PC-9 (cell line): ENCODE measurements at regions not wholly inside any gene's neighbourhood (a gene's known extent, or its start where the extent isn't known, plus 50 kb on each side); places are given as distances from the start of the nearest gene placed in this dataset.

Experiments used
- BruUV-seq: library from RNA; stranded (reverse); fragments of 400-500 nt; replicated peaks from 2 replicates; lab custom pipeline; 2021; lab: Mats Ljungman, UMichigan
- CTCF ChIA-PET: fragments of 300-600 bp; sonication (Branson Sonifier 250); formaldehyde crosslinking; loops from one replicate; lab custom pipeline; 2022; ENCODE audit warnings: antibody characterized with exemption; lab: Charles Lee
- POLR2A ChIA-PET: fragments of 300-600 bp; sonication (Branson Sonifier 250); formaldehyde crosslinking; loops from one replicate; lab custom pipeline; 2022; ENCODE audit warnings: antibody characterized with exemption; ENCODE audit not compliant: unreplicated experiment; lab: Charles Lee
- DNase-seq, 2 experiments: peaks; one replicate each; pipeline versions ENCODE4 v3.0.0 to v3.0.0-alpha.2; 2015 to 2022; ENCODE audit warnings: mixed read lengths in 1 of 2
- H2AFZ ChIP-seq: fragments of 200-600 bp; sonication (generic); 2 replicates; pipeline ENCODE4 v1.8.1; 2017; ENCODE audit warnings: antibody characterized with exemption
- H3F3A ChIP-seq: fragments of 200-600 bp; sonication (generic); 2 replicates; pipeline ENCODE4 v1.8.1; 2017; ENCODE audit warnings: antibody characterized with exemption, mild to moderate bottlenecking, low read depth; ENCODE audit not compliant: insufficient read depth
- H3K27ac ChIP-seq: fragments of 200-600 bp; sonication (generic); 2 replicates; pipeline ENCODE4 v1.6.1; 2016; ENCODE audit warnings: mixed run types
- H3K27me3 ChIP-seq: fragments of 200-600 bp; sonication (generic); 2 replicates; pipeline ENCODE4 v1.6.1; 2016; ENCODE audit warnings: low read depth, mixed run types; ENCODE audit not compliant: insufficient read depth
- H3K36me3 ChIP-seq: fragments of 200-600 bp; sonication (generic); 2 replicates; pipeline ENCODE4 v1.6.1; 2016; ENCODE audit warnings: low read depth, mixed run types
- H3K4me1 ChIP-seq: fragments of 200-600 bp; sonication (generic); replicated peaks from 2 replicates; pipeline ENCODE4 v1.6.1; 2016; ENCODE audit warnings: mixed run types; ENCODE audit not compliant: insufficient read depth
- H3K4me2 ChIP-seq: fragments of 200-600 bp; sonication (generic); 2 replicates; pipeline ENCODE4 v1.6.1; 2017; ENCODE audit warnings: mixed run types
- H3K4me3 ChIP-seq: fragments of 200-600 bp; sonication (generic); 2 replicates; pipeline ENCODE4 v1.6.1; 2016; ENCODE audit warnings: mixed run types
- H3K79me2 ChIP-seq: fragments of 200-600 bp; sonication (generic); 2 replicates; pipeline ENCODE4 v1.6.1; 2017; ENCODE audit warnings: low read depth, mixed run types
- H3K9me2 ChIP-seq: fragments of 200-600 bp; sonication (generic); 2 replicates; pipeline ENCODE4 v1.8.1; 2017; ENCODE audit warnings: mild to moderate bottlenecking; ENCODE audit not compliant: insufficient read depth
- H3K9me3 ChIP-seq: fragments of 200-600 bp; sonication (generic); 2 replicates; pipeline ENCODE4 v1.8.1; 2016; ENCODE audit warnings: low read depth; ENCODE audit not compliant: insufficient read depth
- H4K20me1 ChIP-seq: fragments of 200-600 bp; sonication (generic); 2 replicates; pipeline ENCODE4 v1.8.1; 2017; ENCODE audit not compliant: insufficient read depth
- CTCF ChIP-seq: fragments of 200-600 bp; sonication (generic); conservative IDR thresholded peaks from 2 replicates; pipeline ENCODE4 v1.6.1; 2017; ENCODE audit warnings: mixed run types, antibody characterized with exemption, mild to moderate bottlenecking, moderate library complexity
- EZH2 ChIP-seq: fragments of 200-600 bp; sonication (generic); IDR thresholded peaks from 2 replicates; pipeline ENCODE4 v1.8.0; 2017; ENCODE audit warnings: antibody characterized with exemption, low read depth
- intact Hi-C: fragments of 100-400 bp; cut with micrococcal nuclease; formaldehyde crosslinking; loops from one replicate; pipeline ENCODE4 v1.10.0; 2022; ENCODE audit not compliant: unreplicated experiment

- Histone ChIP-seq H3K27me3 (no peaks in the 10 kb centered on the region), H3K9me3 (no peaks in the 10 kb centered on the region), H3F3A (no peaks in the 10 kb centered on the region), H3K27ac (no peak overlapping the region), H3K4me3 (no peak overlapping the region), H3K4me2 (no peak overlapping the region), H3K36me3 (no peaks in the 10 kb centered on the region), H2AFZ (no peak overlapping the region), H4K20me1 (no peaks in the 10 kb centered on the region), H3K9me2 (no peaks in the 10 kb centered on the region), H3K79me2 (no peaks in the 10 kb centered on the region), H3K4me1 (no peaks in the 10 kb centered on the region)
- TF ChIP-seq CTCF: no peak
- no peak for TF ChIP-seq EZH2
- POLR2A ChIA-PET: no interaction called here
- intact Hi-C loops: no loop called here
- no TSS peak for BruUV-seq
- DNase-seq: no peak
- CTCF ChIA-PET: no interaction called here
Measured at GRCh38 chr1:217273866-217274265, 357.0 kb downstream of the GPATCH2 start.

GRCh38 chr1:217272385-217272784, 358.5 kb downstream of the GPATCH2 start:
- Histone ChIP-seq H3F3A (no peaks in the 10 kb centered on the region), H3K36me3 (no peaks in the 10 kb centered on the region), H3K9me2 (no peaks in the 10 kb centered on the region), H3K4me3 (no peak overlapping the region), H3K27me3 (no peaks in the 10 kb centered on the region), H3K4me1 (no peaks in the 10 kb centered on the region), H2AFZ (no peak overlapping the region), H3K27ac (no peak overlapping the region), H3K4me2 (no peak overlapping the region), H3K9me3 (no peaks in the 10 kb centered on the region), H3K79me2 (no peaks in the 10 kb centered on the region), H4K20me1 (no peaks in the 10 kb centered on the region)
- CTCF ChIA-PET: no interaction called here
- no peak for DNase-seq
- intact Hi-C loops: no loop called here
- POLR2A ChIA-PET: no interaction called here
- no TSS peak for BruUV-seq
- TF ChIP-seq EZH2 (no peak), CTCF (no peak)

- CTCF ChIA-PET: no interaction called here
- TF ChIP-seq EZH2: no peak
- intact Hi-C loops: no loop called here
Measured at GRCh38 chr1:217270101-217270500, 360.8 kb downstream of the GPATCH2 start.

GRCh38 chr1:217268058-217268457, 362.8 kb downstream of the GPATCH2 start:
- ChIA-PET CTCF (no interaction called here), POLR2A (no interaction called here)
- TF ChIP-seq CTCF: no peak
- TF ChIP-seq EZH2: no peak
- no peaks in the 10 kb centered on the region for H3K27me3 ChIP-seq
- no peaks in the 10 kb centered on the region for H3K79me2 ChIP-seq
- H3K4me2 ChIP-seq: no peak overlapping the region
- no peaks in the 10 kb centered on the region for H3K36me3 ChIP-seq
- no peak overlapping the region for H3K27ac ChIP-seq
- no peak overlapping the region for H2AFZ ChIP-seq
- no peaks in the 10 kb centered on the region for H3K9me2 ChIP-seq
- DNase-seq: no peak
- no peaks in the 10 kb centered on the region for H4K20me1 ChIP-seq
- no peaks in the 10 kb centered on the region for H3K9me3 ChIP-seq
- BruUV-seq: no TSS peak
- H3F3A ChIP-seq: no peaks in the 10 kb centered on the region
- H3K4me3 ChIP-seq: no peak overlapping the region
- intact Hi-C loops: no loop called here
- H3K4me1 ChIP-seq: no peaks in the 10 kb centered on the region

More at GRCh38 chr1:217270101-217270500, 360.8 kb downstream of the GPATCH2 start:
- no TSS peak for BruUV-seq
- no peaks in the 10 kb centered on the region for H3K9me3 ChIP-seq
- H4K20me1 ChIP-seq: no peaks in the 10 kb centered on the region
- POLR2A ChIA-PET: no interaction called here
- no peaks in the 10 kb centered on the region for H3F3A ChIP-seq
- no peaks in the 10 kb centered on the region for H3K9me2 ChIP-seq
- H3K4me2 ChIP-seq: no peak overlapping the region
- H3K79me2 ChIP-seq: no peaks in the 10 kb centered on the region
- H3K27me3 ChIP-seq: no peaks in the 10 kb centered on the region
- no peaks in the 10 kb centered on the region for H3K4me1 ChIP-seq
- H3K27ac ChIP-seq: no peak overlapping the region
- no peak overlapping the region for H2AFZ ChIP-seq
- H3K36me3 ChIP-seq: no peaks in the 10 kb centered on the region
- DNase-seq: no peak
- no peak overlapping the region for H3K4me3 ChIP-seq
